ENCODE measurements at regions not wholly inside any gene's neighbourhood (a gene's known extent, or its start where the extent isn't known, plus 50 kb on each side); places are given as distances from the start of the nearest gene placed in this dataset.

- Mint-ChIP-seq H3K4me1 (ENCODE audit: unreplicated experiment) (no peaks in the 10 kb centered on the region), H3K9me3 (ENCODE audit: unreplicated experiment) (no peaks in the 10 kb centered on the region), H3K27me3 (ENCODE audit: unreplicated experiment) (no peaks in the 10 kb centered on the region), H3K27ac (ENCODE audit: unreplicated experiment) (no peak overlapping the region), H3K36me3 (ENCODE audit: low read depth, unreplicated experiment) (no peaks in the 10 kb centered on the region), H3K4me3 (ENCODE audit: unreplicated experiment) (no peak overlapping the region)
- no peak for DNase-seq (ENCODE audit: low spot score)
- TF ChIP-seq, protein P1, sequence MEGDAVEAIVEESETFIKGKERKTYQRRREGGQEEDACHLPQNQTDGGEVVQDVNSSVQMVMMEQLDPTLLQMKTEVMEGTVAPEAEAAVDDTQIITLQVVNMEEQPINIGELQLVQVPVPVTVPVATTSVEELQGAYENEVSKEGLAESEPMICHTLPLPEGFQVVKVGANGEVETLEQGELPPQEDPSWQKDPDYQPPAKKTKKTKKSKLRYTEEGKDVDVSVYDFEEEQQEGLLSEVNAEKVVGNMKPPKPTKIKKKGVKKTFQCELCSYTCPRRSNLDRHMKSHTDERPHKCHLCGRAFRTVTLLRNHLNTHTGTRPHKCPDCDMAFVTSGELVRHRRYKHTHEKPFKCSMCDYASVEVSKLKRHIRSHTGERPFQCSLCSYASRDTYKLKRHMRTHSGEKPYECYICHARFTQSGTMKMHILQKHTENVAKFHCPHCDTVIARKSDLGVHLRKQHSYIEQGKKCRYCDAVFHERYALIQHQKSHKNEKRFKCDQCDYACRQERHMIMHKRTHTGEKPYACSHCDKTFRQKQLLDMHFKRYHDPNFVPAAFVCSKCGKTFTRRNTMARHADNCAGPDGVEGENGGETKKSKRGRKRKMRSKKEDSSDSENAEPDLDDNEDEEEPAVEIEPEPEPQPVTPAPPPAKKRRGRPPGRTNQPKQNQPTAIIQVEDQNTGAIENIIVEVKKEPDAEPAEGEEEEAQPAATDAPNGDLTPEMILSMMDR (IDR thresholded peaks at IDR 0.05; ENCODE audit: unreplicated experiment): no peak
Observed at GRCh38 chr18:75871596-75871995, 444.1 kb upstream of the SMIM21 start.

- Mint-ChIP-seq H3K36me3 (ENCODE audit: low read depth, unreplicated experiment) (no peaks in the 10 kb centered on the region), H3K9me3 (ENCODE audit: unreplicated experiment) (no peaks in the 10 kb centered on the region), H3K27me3 (ENCODE audit: unreplicated experiment) (no peaks in the 10 kb centered on the region), H3K4me3 (ENCODE audit: unreplicated experiment) (no peak overlapping the region), H3K4me1 (ENCODE audit: unreplicated experiment) (no peaks in the 10 kb centered on the region), H3K27ac (ENCODE audit: unreplicated experiment) (no peak overlapping the region)
- no peak for DNase-seq (ENCODE audit: low spot score)
- TF ChIP-seq, protein P1 (IDR thresholded peaks at IDR 0.05; ENCODE audit: unreplicated experiment): no peak
Observed at GRCh38 chr18:75869162-75869561, 441.7 kb upstream of the SMIM21 start.

GRCh38 chr18:75868031-75868430 lies 440.5 kb upstream of the SMIM21 start:
- no peaks in the 10 kb centered on the region for H3K27me3 Mint-ChIP-seq (ENCODE audit: unreplicated experiment)
- no peak overlapping the region for H3K4me3 Mint-ChIP-seq (ENCODE audit: unreplicated experiment)
- TF ChIP-seq, protein P1 (IDR thresholded peaks at IDR 0.05; ENCODE audit: unreplicated experiment): no peak
- H3K27ac Mint-ChIP-seq (ENCODE audit: unreplicated experiment): no peak overlapping the region
- no peak for DNase-seq (ENCODE audit: low spot score)
- no peaks in the 10 kb centered on the region for H3K9me3 Mint-ChIP-seq (ENCODE audit: unreplicated experiment)
- H3K36me3 Mint-ChIP-seq (ENCODE audit: low read depth, unreplicated experiment): no peaks in the 10 kb centered on the region
- H3K4me1 Mint-ChIP-seq (ENCODE audit: unreplicated experiment): peaks cover 6% of the 10 kb centered on the region

DNA sequence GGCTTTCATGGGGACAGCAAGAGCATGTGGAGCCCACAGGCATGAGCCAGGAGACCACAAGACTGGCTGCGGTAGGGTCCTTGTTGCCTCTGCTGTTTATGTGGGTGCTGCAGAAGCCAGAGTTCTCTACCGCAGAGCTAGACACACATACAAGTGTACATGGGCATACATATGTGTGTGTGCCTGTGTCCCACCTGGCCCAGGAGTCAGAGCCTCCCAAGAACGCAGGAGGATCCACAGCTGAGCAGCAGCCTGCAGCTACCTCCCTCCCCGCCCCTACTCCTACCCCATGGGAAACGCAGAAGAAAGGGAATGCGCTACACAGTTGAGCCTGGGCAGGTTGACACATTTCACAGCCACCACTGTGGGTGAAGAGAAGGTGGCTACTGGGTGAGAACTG lies 438.1 kb upstream of the SMIM21 start:
- Mint-ChIP-seq H3K4me3 (ENCODE audit: unreplicated experiment) (no peak overlapping the region), H3K27ac (ENCODE audit: unreplicated experiment) (no peak overlapping the region), H3K27me3 (ENCODE audit: unreplicated experiment) (no peaks in the 10 kb centered on the region)

GRCh38 chr18:75864816-75865215 lies 437.3 kb upstream of the SMIM21 start:
- no peak for DNase-seq (ENCODE audit: low spot score)
- H3K9me3 Mint-ChIP-seq (ENCODE audit: unreplicated experiment): no peaks in the 10 kb centered on the region

More for the DNA sequence above, 438.1 kb upstream of the SMIM21 start:
- Mint-ChIP-seq H3K36me3 (ENCODE audit: low read depth, unreplicated experiment) (peaks cover 4% of the 10 kb centered on the region), H3K9me3 (ENCODE audit: unreplicated experiment) (no peaks in the 10 kb centered on the region), H3K4me1 (ENCODE audit: unreplicated experiment) (peaks cover 7% of the 10 kb centered on the region)
- no peak for DNase-seq (ENCODE audit: low spot score)
- TF ChIP-seq, protein P1 (IDR thresholded peaks at IDR 0.05; ENCODE audit: unreplicated experiment): no peak

More at GRCh38 chr18:75864816-75865215, 437.3 kb upstream of the SMIM21 start:
- Mint-ChIP-seq H3K27me3 (ENCODE audit: unreplicated experiment) (no peaks in the 10 kb centered on the region), H3K4me3 (ENCODE audit: unreplicated experiment) (no peak overlapping the region), H3K4me1 (ENCODE audit: unreplicated experiment) (peaks cover 7% of the 10 kb centered on the region), H3K27ac (ENCODE audit: unreplicated experiment) (no peak overlapping the region), H3K36me3 (ENCODE audit: low read depth, unreplicated experiment) (peaks cover 5% of the 10 kb centered on the region)
- TF ChIP-seq, protein P1 (IDR thresholded peaks at IDR 0.05; ENCODE audit: unreplicated experiment): no peak

Measured in endothelial cell (in vitro differentiated cells).